Gastroesophageal sphincter (tissue), 3 donors: ENCODE measurements at regions not wholly inside any gene's neighbourhood (a gene's known extent, or its start where the extent isn't known, plus 50 kb on each side); places are given as distances from the start of the nearest gene placed in this dataset.

Source experiments
- EP300 ChIP-seq: sonication (generic); formaldehyde crosslinking; IDR thresholded peaks from one replicate; pipeline ENCODE4 v1.6.1; 2017; ENCODE audit warnings: antibody characterized with exemption, mild to moderate bottlenecking
- POLR2A ChIP-seq, 2 donors: fragments of 450-650 bp; IDR thresholded peaks; one replicate each; pipeline ENCODE4 v1.6.1; 2017; ENCODE audit warnings: antibody characterized with exemption in 2 of 2, mild to moderate bottlenecking in 2 of 2, moderate library complexity in 1 of 2
- POLR2AphosphoS5 ChIP-seq: sonication (generic); formaldehyde crosslinking; IDR thresholded peaks from one replicate; pipeline ENCODE4 v1.6.1; 2017; ENCODE audit warnings: antibody characterized with exemption
- TF ChIP-seq, protein P1 (sequence below), 4 experiments: fragments of 200-600 bp in 2 of 4; fragments of 450-650 bp in 2 of 4; sonication (generic) in 1 of 4; IDR thresholded peaks; one replicate each; pipeline ENCODE4 v1.5.1; 2017 to 2019; ENCODE audit warnings: antibody characterized with exemption in 4 of 4, mild to moderate bottlenecking in 2 of 4, moderate library complexity in 2 of 4

DNA sequence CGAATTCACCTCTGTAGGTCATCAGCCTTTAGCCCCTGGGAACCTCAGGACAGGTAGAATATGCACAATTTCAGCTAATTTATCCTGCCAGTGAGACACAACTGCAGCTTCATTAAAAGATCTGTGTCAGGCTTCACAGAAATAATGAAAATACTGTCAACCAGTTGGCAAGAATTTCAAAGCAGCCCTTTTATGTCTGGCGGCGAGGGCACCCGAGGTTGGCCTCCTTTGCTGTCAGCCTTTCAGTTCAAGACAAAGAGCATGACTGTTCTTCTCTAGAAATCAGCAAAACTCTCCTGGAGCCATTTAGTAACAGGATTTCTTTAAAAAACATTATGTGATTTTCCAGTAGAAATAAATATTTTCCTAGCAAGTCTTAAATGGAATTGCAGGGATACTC, 75.9 kb downstream of the BBS10 start:
- TF ChIP-seq, protein P1, sequence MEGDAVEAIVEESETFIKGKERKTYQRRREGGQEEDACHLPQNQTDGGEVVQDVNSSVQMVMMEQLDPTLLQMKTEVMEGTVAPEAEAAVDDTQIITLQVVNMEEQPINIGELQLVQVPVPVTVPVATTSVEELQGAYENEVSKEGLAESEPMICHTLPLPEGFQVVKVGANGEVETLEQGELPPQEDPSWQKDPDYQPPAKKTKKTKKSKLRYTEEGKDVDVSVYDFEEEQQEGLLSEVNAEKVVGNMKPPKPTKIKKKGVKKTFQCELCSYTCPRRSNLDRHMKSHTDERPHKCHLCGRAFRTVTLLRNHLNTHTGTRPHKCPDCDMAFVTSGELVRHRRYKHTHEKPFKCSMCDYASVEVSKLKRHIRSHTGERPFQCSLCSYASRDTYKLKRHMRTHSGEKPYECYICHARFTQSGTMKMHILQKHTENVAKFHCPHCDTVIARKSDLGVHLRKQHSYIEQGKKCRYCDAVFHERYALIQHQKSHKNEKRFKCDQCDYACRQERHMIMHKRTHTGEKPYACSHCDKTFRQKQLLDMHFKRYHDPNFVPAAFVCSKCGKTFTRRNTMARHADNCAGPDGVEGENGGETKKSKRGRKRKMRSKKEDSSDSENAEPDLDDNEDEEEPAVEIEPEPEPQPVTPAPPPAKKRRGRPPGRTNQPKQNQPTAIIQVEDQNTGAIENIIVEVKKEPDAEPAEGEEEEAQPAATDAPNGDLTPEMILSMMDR (IDR thresholded peaks at IDR 0.05), result no peak
- TF ChIP-seq POLR2A (IDR thresholded peaks at IDR 0.05) (no peak), POLR2AphosphoS5 (no peak), EP300 (no peak)
